WTC11 (cell line): ENCODE measurements at regions not wholly inside any gene's neighbourhood (a gene's known extent, or its start where the extent isn't known, plus 50 kb on each side); places are given as distances from the start of the nearest gene placed in this dataset.

Source experiments
- ATAC-seq: fragments of 200-7000 bp; cut with Tn5 transposase; 2 replicates; pipeline ENCODE4 v1.10.0; 2021; ENCODE audit warnings: mild to moderate bottlenecking, moderate library complexity
- CTCF ChIA-PET: fragments of 300-600 bp; sonication (Branson Sonifier 250); formaldehyde crosslinking; loops from one replicate; lab custom pipeline; 2021; ENCODE audit warnings: antibody characterized with exemption; lab: Charles Lee
- POLR2A ChIA-PET: fragments of 350-600 bp; sonication (Branson Sonifier 250); formaldehyde crosslinking; loops from one replicate; lab custom pipeline; 2021; ENCODE audit warnings: antibody characterized with exemption; lab: Charles Lee
- DNase-seq: peaks from one replicate; pipeline ENCODE4 v3.0.0; 2021; ENCODE audit warnings: low spot score
- H3K27ac Mint-ChIP-seq: 2 replicates; pipeline ENCODE4 v1.8.0; 2021; ENCODE audit warnings: mixed read lengths
- H3K27me3 Mint-ChIP-seq: 2 replicates; pipeline ENCODE4 v1.8.0; 2021; ENCODE audit warnings: low read depth, mild to moderate bottlenecking, moderate library complexity, mixed read lengths
- H3K36me3 Mint-ChIP-seq: 2 replicates; pipeline ENCODE4 v1.8.0; 2021; ENCODE audit warnings: mixed read lengths
- H3K4me1 Mint-ChIP-seq: 2 replicates; pipeline ENCODE4 v1.8.0; 2022; ENCODE audit warnings: mixed read lengths
- H3K4me3 Mint-ChIP-seq: 2 replicates; pipeline ENCODE4 v1.8.0; 2021; ENCODE audit warnings: mild to moderate bottlenecking, moderate library complexity, mixed read lengths
- H3K9me3 Mint-ChIP-seq: 2 replicates; pipeline ENCODE4 v1.8.0; 2021; ENCODE audit warnings: mixed read lengths
- ARID4B ChIP-seq: sonication (generic); formaldehyde crosslinking; IDR thresholded peaks from 2 replicates; pipeline ENCODE4 v1.8.0; 2023; ENCODE audit warnings: missing genetic modification reagents, mild to moderate bottlenecking, borderline replicate concordance
- ATF1 ChIP-seq: sonication (generic); formaldehyde crosslinking; IDR thresholded peaks from 2 replicates; pipeline ENCODE4 v1.8.1; 2023; ENCODE audit warnings: mild to moderate bottlenecking, moderate library complexity, missing genetic modification reagents
- CDX4 ChIP-seq: fragments of 250-450 bp; sonication (Bioruptor Pico); IDR thresholded peaks from 2 replicates; pipeline ENCODE4 v1.9.0; 2021; ENCODE audit warnings: moderate library complexity, mild to moderate bottlenecking, inconsistent platforms, borderline replicate concordance
- CREM ChIP-seq: sonication (generic); formaldehyde crosslinking; IDR thresholded peaks from 2 replicates; pipeline ENCODE4 v1.8.1; 2022; ENCODE audit warnings: mild to moderate bottlenecking, missing genetic modification reagents, moderate library complexity
- E2F1 ChIP-seq: sonication (generic); formaldehyde crosslinking; IDR thresholded peaks from 2 replicates; pipeline ENCODE4 v1.8.0; 2022; ENCODE audit warnings: mild to moderate bottlenecking, missing genetic modification reagents
- E2F5 ChIP-seq: sonication (generic); formaldehyde crosslinking; IDR thresholded peaks from 2 replicates; pipeline ENCODE4 v1.8.1; 2022; ENCODE audit warnings: mild to moderate bottlenecking, moderate library complexity, missing genetic modification reagents
- ERG ChIP-seq: fragments of 250-450 bp; sonication (Bioruptor Pico); IDR thresholded peaks from 2 replicates; pipeline ENCODE4 v1.8.0; 2021; ENCODE audit warnings: mild to moderate bottlenecking
- ETV6 ChIP-seq: sonication (generic); formaldehyde crosslinking; IDR thresholded peaks from 2 replicates; pipeline ENCODE4 v1.8.1; 2022; ENCODE audit warnings: mild to moderate bottlenecking, missing genetic modification reagents
- HMGXB4 ChIP-seq: sonication (generic); formaldehyde crosslinking; IDR thresholded peaks from 2 replicates; pipeline ENCODE4 v1.8.1; 2023; ENCODE audit warnings: mild to moderate bottlenecking, moderate library complexity, missing genetic modification reagents
- IRF1 ChIP-seq: sonication (generic); formaldehyde crosslinking; IDR thresholded peaks from 2 replicates; pipeline ENCODE4 v1.8.0; 2023; ENCODE audit warnings: missing genetic modification reagents
- JAZF1 ChIP-seq: fragments of 250-450 bp; sonication (Bioruptor Pico); IDR thresholded peaks from 2 replicates; pipeline ENCODE4 v1.9.0; 2021; ENCODE audit warnings: moderate library complexity, mild to moderate bottlenecking, inconsistent platforms
- NR3C1 ChIP-seq: sonication (generic); formaldehyde crosslinking; conservative IDR thresholded peaks from 2 replicates; pipeline ENCODE4 v1.8.1; 2023; ENCODE audit warnings: low read depth, mild to moderate bottlenecking, missing genetic modification reagents
- OVOL2 ChIP-seq: fragments of 250-450 bp; sonication (Bioruptor Pico); IDR thresholded peaks from 2 replicates; pipeline ENCODE4 v1.9.0; 2021; ENCODE audit warnings: mild to moderate bottlenecking, borderline replicate concordance
- TCF7 ChIP-seq: sonication (generic); formaldehyde crosslinking; IDR thresholded peaks from 2 replicates; pipeline ENCODE4 v1.8.0; 2022; ENCODE audit warnings: mild to moderate bottlenecking, low read depth, missing genetic modification reagents, moderate library complexity
- USF1 ChIP-seq: sonication (generic); formaldehyde crosslinking; IDR thresholded peaks from 2 replicates; pipeline ENCODE4 v1.8.0; 2022; ENCODE audit warnings: mild to moderate bottlenecking, missing genetic modification reagents
- ZNF512 ChIP-seq: sonication (generic); formaldehyde crosslinking; IDR thresholded peaks from 2 replicates; pipeline ENCODE4 v1.8.1; 2022; ENCODE audit warnings: missing genetic modification reagents, borderline replicate concordance
- ZNF671 ChIP-seq: fragments of 250-450 bp; sonication (Bioruptor Pico); IDR thresholded peaks from 2 replicates; pipeline ENCODE4 v1.8.0; 2021; ENCODE audit warnings: mild to moderate bottlenecking

GRCh38 chr5:108688485-108688884, 59.2 kb upstream of the FER start:
- POLR2A ChIA-PET: interaction anchor here (0.7 to 1.8 kb wide), 2 partner anchors 40 to 60 kb away, joined by 3 to 6 read pairs; no protein-coding TSS in a partner anchor
- TF ChIP-seq ZNF671 (CRISPR knock-in tag): no peak
- no peak for TF ChIP-seq TCF7 (CRISPR knock-in tag)
- no peak for TF ChIP-seq ARID4B (CRISPR knock-in tag)
- TF ChIP-seq ATF1 (CRISPR knock-in tag): no peak
- no peak for TF ChIP-seq USF1 (CRISPR knock-in tag)
- no peak for TF ChIP-seq E2F5 (CRISPR knock-in tag)
- TF ChIP-seq ZNF512 (CRISPR knock-in tag): no peak
- TF ChIP-seq OVOL2: no peak
- no peak for TF ChIP-seq CREM
- TF ChIP-seq NR3C1: no peak
- TF ChIP-seq ERG (CRISPR knock-in tag): no peak
- TF ChIP-seq IRF1 (CRISPR knock-in tag): no peak
- no peak for TF ChIP-seq E2F1 (CRISPR knock-in tag)
- no peak for TF ChIP-seq JAZF1
- no peak for TF ChIP-seq HMGXB4 (CRISPR knock-in tag)
- no peak for TF ChIP-seq ETV6 (CRISPR knock-in tag)
- TF ChIP-seq CDX4: no peak
- TF ChIP-seq, all 79 proteins: peak for 0
- Mint-ChIP-seq H3K4me1 (peaks cover 60% of the 10 kb centered on the region), H3K36me3 (peaks cover 4% of the 10 kb centered on the region; the same call in 1 of the 2 replicates), H3K4me3 (no peak overlapping the region), H3K27me3 (no peaks in the 10 kb centered on the region), H3K27ac (no peak overlapping the region), H3K9me3 (peaks cover 12% of the 10 kb centered on the region)
- ATAC-seq (no peak), DNase-seq (no peak)
- CTCF ChIA-PET: interaction anchor here (1.0 kb wide), 1 partner anchor 40 kb away, joined by 3 read pairs; no protein-coding TSS in a partner anchor
